Immature natural killer cell (primary cell): ENCODE measurements at regions not wholly inside any gene's neighbourhood (a gene's known extent, or its start where the extent isn't known, plus 50 kb on each side); places are given as distances from the start of the nearest gene placed in this dataset.

Source experiments
- DNase-seq, 3 donors: peaks; one replicate each; pipeline ENCODE4 v3.0.0; 2022; ENCODE audit warnings: mixed read lengths in 1 of 3
- H3K27ac Mint-ChIP-seq, 6 donors: one replicate each; pipeline ENCODE4 v1.8.0; 2020; ENCODE audit warnings: mixed read lengths in 6 of 6, mild to moderate bottlenecking in 5 of 6, inconsistent platforms in 4 of 6, moderate library complexity in 3 of 6
- H3K27me3 Mint-ChIP-seq, 3 donors: one replicate each; pipeline ENCODE4 v1.8.0; 2020 to 2021; ENCODE audit warnings: low read depth in 3 of 3, mild to moderate bottlenecking in 3 of 3, mixed read lengths in 3 of 3, moderate library complexity in 3 of 3, inconsistent platforms in 1 of 3
- H3K36me3 Mint-ChIP-seq, 3 donors: one replicate each; pipeline ENCODE4 v1.8.0; 2020; ENCODE audit warnings: mixed read lengths in 3 of 3, inconsistent platforms in 2 of 3, mild to moderate bottlenecking in 2 of 3
- H3K4me1 Mint-ChIP-seq, 2 donors: one replicate each; pipeline ENCODE4 v1.8.0; 2020; ENCODE audit warnings: inconsistent platforms in 2 of 2, mild to moderate bottlenecking in 2 of 2, mixed read lengths in 2 of 2, moderate library complexity in 1 of 2
- H3K4me3 Mint-ChIP-seq, 5 donors: one replicate each; pipeline ENCODE4 v1.8.0; 2020; ENCODE audit warnings: mild to moderate bottlenecking in 5 of 5, mixed read lengths in 5 of 5, inconsistent platforms in 3 of 5, moderate library complexity in 3 of 5
- H3K9me3 Mint-ChIP-seq, 6 donors: one replicate each; pipeline ENCODE4 v1.8.0; 2020; ENCODE audit warnings: mild to moderate bottlenecking in 6 of 6, mixed read lengths in 6 of 6, inconsistent platforms in 4 of 6, moderate library complexity in 3 of 6

DNA sequence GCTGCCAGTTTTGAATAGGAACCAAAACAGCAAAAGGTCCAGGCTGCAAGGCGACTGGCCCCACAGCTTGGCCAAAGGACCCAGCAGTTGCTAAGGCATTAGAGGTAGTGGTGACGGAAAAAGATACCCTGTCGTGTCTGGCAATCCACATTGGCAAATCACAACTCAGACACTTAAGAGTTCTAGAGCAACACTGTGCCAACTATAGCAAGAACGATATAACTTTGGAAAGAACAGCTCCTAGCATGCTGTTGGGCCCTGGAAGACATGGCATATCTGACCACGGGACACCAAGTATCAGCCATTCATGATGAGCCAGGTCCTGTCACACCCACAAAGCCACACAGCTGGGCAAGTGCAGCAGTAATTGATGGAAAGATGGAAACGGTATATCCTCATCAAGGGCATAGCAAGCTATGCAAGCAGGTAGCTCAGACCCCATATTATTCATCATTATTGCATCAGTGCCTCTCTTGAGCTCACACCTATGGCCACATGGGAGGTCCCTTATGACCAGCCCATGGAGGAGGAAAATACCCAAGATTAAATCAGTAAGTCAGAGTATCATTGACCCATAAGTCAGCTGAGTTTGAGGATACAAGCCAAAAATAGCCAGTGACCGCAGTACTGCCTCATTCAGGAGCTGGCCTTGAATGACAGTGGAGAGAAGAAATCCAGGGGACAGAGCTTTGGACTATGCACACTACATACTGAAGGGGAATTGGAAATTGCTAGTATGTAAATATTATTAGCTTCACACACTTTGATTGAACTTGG is 221.2 kb downstream of the SETD4 start:
- Mint-ChIP-seq H3K36me3 (no peaks in the 10 kb centered on the region), H3K27me3 (peaks cover 0 to 5% (median 3%) of the 10 kb centered on the region in 3 donors), H3K4me1 (no peaks in the 10 kb centered on the region), H3K27ac (no peak overlapping the region), H3K4me3 (no peak overlapping the region), H3K9me3 (no peaks in the 10 kb centered on the region)
- DNase-seq = no peak

DNA sequence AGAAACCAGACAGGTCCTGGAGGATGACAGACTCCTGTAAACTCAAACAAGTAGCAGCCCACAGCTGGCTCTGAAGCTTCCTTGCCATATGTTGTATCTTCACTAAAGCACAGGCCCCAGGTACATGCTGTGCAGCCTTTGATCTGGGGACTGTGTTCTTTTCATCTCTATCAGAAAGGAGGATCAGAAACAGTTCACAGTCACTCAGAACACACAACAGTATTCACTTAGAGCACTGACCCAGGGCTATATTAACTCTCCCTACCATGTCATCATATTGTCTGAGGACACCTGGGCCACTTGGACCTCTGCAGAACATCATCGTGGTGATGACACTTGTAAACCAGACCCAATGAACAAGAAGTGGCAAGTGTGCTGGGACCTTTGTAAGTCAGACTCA is 222.0 kb downstream of the SETD4 start:
- no peaks in the 10 kb centered on the region for H3K36me3 Mint-ChIP-seq
- no peak overlapping the region for H3K27ac Mint-ChIP-seq
- peaks cover 0 to 5% (median 3%) of the 10 kb centered on the region in 3 donors for H3K27me3 Mint-ChIP-seq
- no peak for DNase-seq
- no peaks in the 10 kb centered on the region for H3K9me3 Mint-ChIP-seq
- no peak overlapping the region for H3K4me3 Mint-ChIP-seq
- H3K4me1 Mint-ChIP-seq = no peaks in the 10 kb centered on the region

DNA sequence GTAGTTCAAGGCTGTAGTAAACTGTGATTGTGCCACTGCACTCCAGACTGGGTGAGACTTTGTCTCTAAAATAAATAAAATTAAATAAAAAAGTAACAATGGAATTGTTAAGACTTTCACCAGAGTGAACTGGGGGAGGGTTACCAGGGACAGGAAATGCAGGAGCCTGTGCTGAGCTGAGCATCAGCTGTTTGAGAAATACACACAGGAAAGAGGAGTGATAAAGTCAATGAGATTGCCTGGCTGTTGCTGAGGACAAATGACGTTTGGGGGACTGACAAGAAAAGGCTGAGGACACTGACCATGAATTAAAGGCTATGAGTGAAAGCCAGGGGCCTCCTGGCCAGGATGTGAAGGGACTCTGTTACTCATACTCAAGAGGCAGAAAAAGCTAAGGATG is 226.3 kb downstream of the SETD4 start:
- Mint-ChIP-seq H3K9me3 (no peaks in the 10 kb centered on the region), H3K27me3 (peaks cover 0 to 8% (median 2%) of the 10 kb centered on the region in 3 donors), H3K4me1 (no peaks in the 10 kb centered on the region), H3K27ac (no peak overlapping the region), H3K36me3 (no peaks in the 10 kb centered on the region), H3K4me3 (no peak overlapping the region)
- no peak for DNase-seq

DNA sequence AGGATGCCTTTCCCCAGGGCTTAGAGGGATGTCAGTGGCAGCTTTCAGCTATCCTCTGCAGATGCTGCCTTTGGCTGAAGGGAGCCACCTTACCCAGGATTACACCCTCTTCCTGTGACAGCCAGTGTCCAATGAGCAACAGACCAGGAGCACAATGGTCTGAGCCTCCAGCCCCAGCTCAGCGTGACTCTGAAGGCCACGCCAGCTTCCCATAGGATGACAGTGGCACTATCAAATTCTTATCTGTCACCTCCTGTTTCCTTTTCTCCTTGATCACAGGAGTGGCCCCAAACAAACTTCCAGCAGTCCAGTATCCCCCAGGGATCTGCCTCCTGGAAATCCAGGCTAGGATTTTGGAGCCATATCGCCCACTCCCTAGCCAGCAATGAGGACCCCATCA is 226.9 kb downstream of the SETD4 start:
- Mint-ChIP-seq H3K36me3 (no peaks in the 10 kb centered on the region), H3K4me3 (no peak overlapping the region), H3K4me1 (no peaks in the 10 kb centered on the region), H3K27me3 (peaks cover 0 to 9% (median 4%) of the 10 kb centered on the region in 3 donors), H3K27ac (no peak overlapping the region), H3K9me3 (no peaks in the 10 kb centered on the region)
- DNase-seq = no peak

DNA sequence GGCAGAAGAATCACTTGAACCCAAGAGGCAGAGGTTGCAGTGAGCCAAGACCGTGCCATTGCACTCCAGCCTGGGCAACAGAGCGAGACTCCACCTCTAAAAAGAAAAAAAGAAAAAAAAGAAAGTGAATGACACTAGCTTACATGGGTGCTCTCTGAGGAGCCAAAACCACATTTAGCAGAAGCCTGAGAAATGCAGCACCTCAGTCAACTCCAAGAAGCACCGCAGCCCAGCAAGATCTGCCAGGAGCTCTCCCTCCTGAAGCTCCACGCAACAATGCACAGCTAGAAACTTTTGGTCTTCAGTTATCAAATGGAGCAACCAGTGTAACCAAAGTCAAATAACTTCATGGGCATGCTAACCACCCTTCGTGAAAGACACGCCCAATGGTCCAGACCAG is 229.1 kb downstream of the SETD4 start:
- no peaks in the 10 kb centered on the region for H3K4me1 Mint-ChIP-seq
- no peaks in the 10 kb centered on the region for H3K9me3 Mint-ChIP-seq
- H3K4me3 Mint-ChIP-seq = no peak overlapping the region
- no peak overlapping the region for H3K27ac Mint-ChIP-seq
- H3K36me3 Mint-ChIP-seq = no peaks in the 10 kb centered on the region
- peaks cover 0 to 10% (median 6%) of the 10 kb centered on the region in 3 donors for H3K27me3 Mint-ChIP-seq
- DNase-seq = no peak

DNA sequence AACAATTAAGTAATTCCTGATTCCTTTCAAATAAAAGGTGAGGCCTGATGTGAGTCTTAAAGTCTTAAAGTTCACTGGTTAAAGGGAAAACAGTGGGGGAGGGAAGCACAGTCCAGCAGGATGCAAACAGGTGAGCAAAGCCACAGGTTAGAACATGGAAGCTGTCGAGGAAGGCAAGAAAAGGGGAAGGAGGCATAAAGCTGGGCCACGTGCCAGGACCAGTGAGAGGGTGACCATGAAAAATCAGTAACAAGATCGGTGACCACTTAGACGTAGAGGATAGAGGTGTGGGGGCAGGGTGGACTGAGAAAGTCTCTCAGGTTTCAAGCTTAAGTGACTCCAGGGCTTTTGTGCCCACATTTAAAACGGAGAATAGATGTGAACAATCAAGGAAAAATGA is 231.3 kb downstream of the SETD4 start:
- no peaks in the 10 kb centered on the region for H3K36me3 Mint-ChIP-seq
- H3K27me3 Mint-ChIP-seq = peaks cover 1 to 9% (median 8%) of the 10 kb centered on the region in 3 donors

DNA sequence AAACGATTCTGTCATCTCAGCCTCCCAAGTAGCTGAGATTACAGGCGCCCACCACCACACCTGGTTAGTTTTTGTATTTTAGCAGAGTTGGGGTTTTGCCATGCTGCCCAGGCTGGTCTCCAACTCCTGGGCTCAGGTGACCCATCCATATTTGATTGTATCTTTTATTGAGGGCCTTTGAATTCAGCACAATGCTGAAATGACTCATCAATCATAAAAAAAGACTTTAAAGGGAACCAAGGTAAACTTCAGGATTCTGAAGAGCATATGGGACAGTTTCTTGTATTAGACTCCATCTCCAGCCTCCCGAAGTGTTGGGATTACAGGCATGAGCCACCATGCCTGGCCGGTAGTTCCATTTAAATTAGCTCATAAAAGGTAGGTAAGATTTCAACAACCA is 232.2 kb downstream of the SETD4 start:
- no peak for DNase-seq
- Mint-ChIP-seq H3K9me3 (peaks cover 0 to 4% (median 0%) of the 10 kb centered on the region in 6 donors), H3K36me3 (no peaks in the 10 kb centered on the region), H3K4me3 (no peak overlapping the region), H3K27me3 (peaks cover 2 to 15% (median 8%) of the 10 kb centered on the region in 3 donors), H3K4me1 (no peaks in the 10 kb centered on the region), H3K27ac (no peak overlapping the region)

More for the DNA sequence above, 231.3 kb downstream of the SETD4 start:
- Mint-ChIP-seq H3K9me3 (no peaks in the 10 kb centered on the region), H3K27ac (no peak overlapping the region), H3K4me3 (no peak overlapping the region), H3K4me1 (no peaks in the 10 kb centered on the region)
- no peak for DNase-seq

DNA sequence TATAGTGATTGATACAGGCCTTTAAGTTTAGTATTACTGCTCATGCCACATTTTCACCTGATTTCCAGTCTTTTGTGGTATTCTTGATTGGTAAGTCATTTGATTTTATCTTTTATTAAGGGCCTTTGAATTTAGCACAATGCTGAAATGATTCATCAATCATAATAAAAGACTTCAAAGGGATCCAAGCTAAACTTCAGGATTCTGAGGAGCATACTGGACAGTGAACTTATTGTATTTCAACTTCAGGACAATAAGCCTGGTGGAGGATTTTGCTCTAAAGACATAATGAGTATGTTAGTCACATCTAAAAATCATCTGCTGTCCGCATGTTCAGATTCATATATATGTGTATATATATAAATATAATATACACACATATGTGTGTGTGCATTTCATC is 233.3 kb downstream of the SETD4 start:
- no peaks in the 10 kb centered on the region for H3K4me1 Mint-ChIP-seq
- H3K9me3 Mint-ChIP-seq = peaks cover 0 to 4% (median 0%) of the 10 kb centered on the region in 6 donors
- no peak for DNase-seq
- H3K36me3 Mint-ChIP-seq = no peaks in the 10 kb centered on the region
- H3K27ac Mint-ChIP-seq = no peak overlapping the region
- peaks cover 3 to 21% (median 9%) of the 10 kb centered on the region in 3 donors for H3K27me3 Mint-ChIP-seq
- no peak overlapping the region for H3K4me3 Mint-ChIP-seq

DNA sequence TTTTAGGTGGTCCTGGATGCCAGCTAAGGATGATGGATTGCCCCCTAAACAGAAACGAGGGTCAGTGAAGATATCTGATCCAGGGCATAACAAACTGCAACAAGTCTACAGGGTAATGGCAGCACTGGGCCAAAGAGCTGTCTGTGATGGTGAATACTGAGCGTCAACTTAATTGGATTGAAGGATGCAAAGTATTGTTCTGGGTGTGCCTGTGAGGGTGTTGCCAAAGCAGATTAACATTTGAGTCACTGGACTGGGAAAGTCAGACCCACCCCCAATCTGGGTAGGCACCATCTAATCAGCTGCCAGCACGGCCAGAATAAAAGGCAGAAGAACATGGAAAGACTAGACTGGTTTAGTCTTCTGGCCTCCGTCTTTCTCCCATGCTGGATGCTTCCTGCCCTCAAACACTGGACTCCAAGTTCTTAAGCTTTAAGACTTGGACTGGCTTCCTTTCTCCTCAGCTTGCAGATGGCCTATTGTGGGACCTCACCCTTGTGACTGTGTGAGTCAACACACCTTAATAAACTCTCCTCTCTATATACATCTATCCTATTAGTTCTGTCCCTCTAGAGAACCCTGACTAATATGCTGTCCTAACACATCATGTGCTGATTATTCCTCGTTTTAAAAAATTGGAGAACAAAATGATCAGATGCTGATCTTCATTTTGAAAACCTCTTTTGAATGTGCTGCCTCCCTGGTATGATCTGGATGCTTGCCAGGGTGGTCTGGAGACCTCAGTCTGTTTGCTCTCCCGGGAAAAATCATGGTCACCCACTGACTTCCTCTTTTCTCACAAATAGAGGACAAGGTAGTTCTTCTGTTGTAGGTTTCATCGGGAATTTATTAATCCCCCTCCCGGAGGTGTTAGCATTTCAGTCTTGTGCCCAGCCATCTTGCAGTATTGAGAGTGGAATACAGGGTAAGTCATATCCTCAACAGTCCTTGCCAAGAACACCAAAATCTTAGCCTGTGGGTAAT is 234.7 kb downstream of the SETD4 start:
- no peaks in the 10 kb centered on the region for H3K36me3 Mint-ChIP-seq
- no peak for DNase-seq
- no peaks in the 10 kb centered on the region for H3K4me1 Mint-ChIP-seq
- H3K9me3 Mint-ChIP-seq = peaks cover 0 to 4% (median 0%) of the 10 kb centered on the region in 6 donors
- H3K27ac Mint-ChIP-seq = no peak overlapping the region
- no peak overlapping the region for H3K4me3 Mint-ChIP-seq
- peaks cover 7 to 25% (median 11%) of the 10 kb centered on the region in 3 donors for H3K27me3 Mint-ChIP-seq

DNA sequence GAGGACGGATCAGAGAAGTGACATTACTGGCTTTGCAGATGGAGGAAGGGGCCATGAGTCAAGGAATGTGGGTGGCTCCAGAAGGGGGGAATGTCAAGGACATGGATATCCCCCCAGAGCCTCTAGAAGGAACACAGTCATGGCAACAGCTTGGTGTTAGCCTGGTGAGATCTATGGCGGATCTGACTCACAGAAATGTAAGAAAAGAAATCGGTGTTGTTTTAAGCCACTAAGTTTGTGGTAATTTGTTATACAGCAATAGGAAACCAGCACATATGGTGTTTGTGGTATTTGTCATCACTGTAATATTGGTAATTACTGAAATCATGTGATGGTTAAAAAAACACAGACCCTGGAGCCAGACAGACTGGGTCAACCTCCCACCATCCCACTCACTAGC is 236.2 kb downstream of the SETD4 start:
- Mint-ChIP-seq H3K27ac (no peak overlapping the region), H3K9me3 (peaks cover 0 to 9% (median 0%) of the 10 kb centered on the region in 6 donors), H3K4me3 (no peak overlapping the region), H3K36me3 (no peaks in the 10 kb centered on the region), H3K27me3 (peaks cover 10 to 28% (median 14%) of the 10 kb centered on the region in 3 donors), H3K4me1 (no peaks in the 10 kb centered on the region)
- no peak for DNase-seq

DNA sequence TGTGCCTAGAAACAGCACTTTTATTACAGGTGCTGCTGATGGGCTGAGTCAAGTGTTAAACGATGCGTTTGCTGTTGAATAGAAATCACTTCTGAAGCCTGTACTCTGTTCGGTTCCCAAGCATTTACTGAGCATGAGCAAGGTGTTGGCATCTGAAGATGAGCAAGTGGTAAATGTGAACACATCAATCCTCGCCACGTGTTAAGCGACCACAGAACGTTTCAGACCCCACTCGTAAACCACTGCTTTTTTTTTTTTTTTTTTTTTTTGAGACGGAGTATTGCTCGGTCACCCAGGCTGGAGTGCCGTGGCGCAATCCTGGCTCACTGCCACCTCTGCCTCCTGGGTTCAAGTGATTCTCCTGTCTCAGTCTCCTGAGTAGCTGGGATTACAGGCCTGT is 241.2 kb downstream of the SETD4 start:
- peaks cover 8 to 25% (median 12%) of the 10 kb centered on the region in 3 donors for H3K27me3 Mint-ChIP-seq
- H3K27ac Mint-ChIP-seq = no peak overlapping the region
- DNase-seq = peak in 2 of 3 donors; percentile 12 to 15
- H3K4me3 Mint-ChIP-seq = peak overlapping the region in 1 of 5 donors; percentile 27
- H3K36me3 Mint-ChIP-seq = no peaks in the 10 kb centered on the region
- peaks cover 0 to 9% (median 0%) of the 10 kb centered on the region in 6 donors for H3K9me3 Mint-ChIP-seq
- H3K4me1 Mint-ChIP-seq = peaks cover 0 to 6% of the 10 kb centered on the region in 2 donors

DNA sequence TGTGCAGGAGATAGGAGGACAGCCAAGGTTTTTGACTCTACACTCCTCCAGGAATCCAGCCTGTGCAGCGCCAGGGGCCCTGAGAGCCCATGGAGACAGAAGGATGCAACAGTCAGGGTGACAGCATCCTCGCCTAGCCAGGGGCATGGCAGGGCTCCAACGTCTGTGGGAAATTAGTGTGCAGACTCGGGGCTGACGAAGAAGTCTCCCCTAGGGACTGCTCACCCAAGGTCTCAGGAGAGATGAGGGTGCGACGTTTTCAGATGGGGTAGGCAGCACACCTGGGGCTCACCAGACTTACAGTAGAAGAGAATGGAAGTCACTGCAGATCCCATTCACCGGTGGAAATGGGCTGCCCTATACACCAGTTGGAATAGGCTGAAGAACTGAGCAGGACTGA is 241.7 kb downstream of the SETD4 start:
- Mint-ChIP-seq H3K4me1 (peaks cover 0 to 6% of the 10 kb centered on the region in 2 donors), H3K27me3 (peaks cover 8 to 23% (median 12%) of the 10 kb centered on the region in 3 donors), H3K4me3 (peak overlapping the region in 1 of 5 donors; percentile 12), H3K27ac (no peak overlapping the region), H3K36me3 (no peaks in the 10 kb centered on the region), H3K9me3 (peaks cover 0 to 9% (median 0%) of the 10 kb centered on the region in 6 donors)
- no peak for DNase-seq

DNA sequence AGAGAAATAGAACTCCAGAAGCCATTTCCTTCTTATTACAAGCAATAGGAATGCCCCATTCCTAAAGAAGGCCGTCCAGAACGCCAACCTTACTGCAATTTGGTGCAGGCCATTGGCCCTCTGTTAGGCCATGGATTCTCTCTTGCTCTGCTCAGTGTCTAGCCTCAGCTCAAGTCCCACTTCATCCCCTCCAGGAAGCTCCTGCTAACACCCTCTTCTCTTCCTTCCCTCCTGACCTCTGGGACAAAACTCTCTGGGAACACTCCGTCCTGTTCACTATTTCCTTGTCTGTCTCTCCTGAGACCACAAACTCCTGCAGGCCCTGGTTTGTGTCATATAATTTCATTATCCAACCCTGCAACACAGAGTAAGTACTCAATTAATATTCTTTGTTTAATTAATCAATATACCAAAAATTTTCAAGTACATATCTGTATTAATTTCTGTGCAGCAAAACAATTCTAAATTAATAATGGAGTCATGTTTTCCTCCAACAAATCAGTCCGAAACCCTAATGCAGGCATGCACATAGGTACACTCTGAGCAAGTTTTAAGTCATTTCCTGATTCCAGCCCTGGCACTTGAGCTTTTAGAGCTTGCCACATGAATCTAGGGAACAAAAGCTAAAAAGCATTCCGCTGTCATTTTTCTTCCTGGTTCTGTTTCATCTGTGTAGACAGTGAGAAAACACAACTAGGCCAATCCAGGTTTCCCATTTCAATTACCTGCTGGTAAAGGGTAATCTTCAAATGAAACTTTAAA is 245.3 kb downstream of the SETD4 start:
- Mint-ChIP-seq H3K27me3 (peaks cover 6 to 12% (median 8%) of the 10 kb centered on the region in 3 donors), H3K9me3 (no peaks in the 10 kb centered on the region), H3K36me3 (no peaks in the 10 kb centered on the region), H3K4me1 (peaks cover 0 to 6% of the 10 kb centered on the region in 2 donors), H3K27ac (no peak overlapping the region), H3K4me3 (no peak overlapping the region)
- DNase-seq = no peak
